HG02938 (cell line): ENCODE measurements at regions not wholly inside any gene's neighbourhood (a gene's known extent, or its start where the extent isn't known, plus 50 kb on each side); places are given as distances from the start of the nearest gene placed in this dataset.

Source experiments
- ATAC-seq: cut with Tn5 transposase; IDR thresholded peaks from one replicate; pipeline ENCODE4 v1.9.1; 2021; ENCODE audit warnings: mild to moderate bottlenecking, moderate library complexity; ENCODE audit not compliant: unreplicated experiment

DNA sequence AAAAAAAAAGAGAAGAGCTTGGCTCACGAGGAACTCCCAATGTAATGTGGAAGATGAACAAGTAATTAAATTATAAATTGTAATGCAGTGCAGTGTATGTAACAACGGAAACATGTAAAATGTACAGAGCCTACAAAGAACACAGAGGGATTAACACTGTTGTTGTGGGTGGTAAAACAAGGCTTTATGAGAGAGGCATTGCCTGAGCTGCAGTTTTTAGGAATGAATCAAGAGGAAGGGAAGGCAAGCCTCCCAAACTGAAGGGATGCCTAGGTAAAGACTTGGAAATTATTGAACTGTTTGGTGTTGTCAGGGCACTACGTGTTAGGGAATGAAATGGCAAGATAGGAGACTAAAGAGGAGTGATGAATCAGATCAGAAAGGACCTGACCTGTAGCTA is 213.7 kb downstream of the HTR7 start:
- ATAC-seq = no peak

DNA sequence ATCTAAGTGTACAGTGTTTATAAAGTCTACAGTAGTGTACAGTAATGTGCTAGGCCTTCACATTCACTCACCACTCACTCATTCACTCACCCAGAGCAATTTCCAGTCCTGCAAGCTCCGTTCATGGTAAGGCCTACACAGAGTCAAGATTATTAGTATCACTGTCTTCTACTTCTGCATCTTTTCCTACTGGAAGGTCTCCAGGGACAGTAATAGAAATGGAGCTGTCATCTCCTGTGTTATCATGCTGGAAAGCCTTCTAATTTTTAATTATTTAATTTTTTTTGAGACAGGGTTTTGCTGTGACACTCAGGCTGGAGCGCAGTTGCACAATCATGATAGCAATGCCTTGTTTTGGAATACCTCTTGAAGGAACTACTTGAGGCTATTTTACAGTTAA is 207.0 kb downstream of the HTR7 start:
- ATAC-seq = no peak

DNA sequence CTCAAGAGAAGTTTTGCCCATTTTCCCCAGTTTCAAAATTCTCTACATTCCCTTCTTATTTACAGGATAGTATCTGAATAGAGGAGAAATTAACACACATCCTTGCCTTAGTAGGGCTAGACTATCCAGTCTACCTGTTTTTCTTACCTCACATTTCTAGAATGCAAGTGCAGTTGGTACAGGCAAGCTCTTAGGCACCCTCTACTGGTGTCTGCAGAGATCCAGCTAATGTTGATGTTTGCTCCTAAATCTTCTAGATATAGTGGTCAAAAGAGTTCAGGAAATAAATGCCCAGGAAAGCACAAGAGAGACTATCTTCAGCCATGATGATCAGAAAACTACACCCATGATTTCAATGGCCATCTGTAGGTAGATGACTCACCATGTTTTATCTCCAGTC is 205.3 kb downstream of the HTR7 start:
- ATAC-seq = no peak

DNA sequence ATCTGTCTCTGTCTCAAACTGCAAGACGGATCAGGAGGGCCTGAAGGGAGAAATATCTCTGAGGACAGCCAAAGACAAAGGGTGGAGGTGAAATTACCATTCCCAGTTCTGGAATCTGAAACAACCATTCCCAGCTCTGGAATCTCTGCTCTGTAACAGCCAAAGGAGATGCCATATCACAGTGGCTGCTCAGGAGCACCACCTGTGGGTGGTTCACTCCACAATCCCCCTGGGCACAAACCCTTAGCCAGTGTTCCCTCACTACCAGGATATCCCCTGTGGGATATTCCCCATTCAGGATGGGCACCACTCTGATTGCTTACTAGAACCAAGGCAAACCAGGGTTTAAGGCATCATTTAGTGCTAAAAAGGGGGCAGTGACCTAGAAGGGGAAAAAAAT is 199.0 kb downstream of the HTR7 start:
- no peak for ATAC-seq

DNA sequence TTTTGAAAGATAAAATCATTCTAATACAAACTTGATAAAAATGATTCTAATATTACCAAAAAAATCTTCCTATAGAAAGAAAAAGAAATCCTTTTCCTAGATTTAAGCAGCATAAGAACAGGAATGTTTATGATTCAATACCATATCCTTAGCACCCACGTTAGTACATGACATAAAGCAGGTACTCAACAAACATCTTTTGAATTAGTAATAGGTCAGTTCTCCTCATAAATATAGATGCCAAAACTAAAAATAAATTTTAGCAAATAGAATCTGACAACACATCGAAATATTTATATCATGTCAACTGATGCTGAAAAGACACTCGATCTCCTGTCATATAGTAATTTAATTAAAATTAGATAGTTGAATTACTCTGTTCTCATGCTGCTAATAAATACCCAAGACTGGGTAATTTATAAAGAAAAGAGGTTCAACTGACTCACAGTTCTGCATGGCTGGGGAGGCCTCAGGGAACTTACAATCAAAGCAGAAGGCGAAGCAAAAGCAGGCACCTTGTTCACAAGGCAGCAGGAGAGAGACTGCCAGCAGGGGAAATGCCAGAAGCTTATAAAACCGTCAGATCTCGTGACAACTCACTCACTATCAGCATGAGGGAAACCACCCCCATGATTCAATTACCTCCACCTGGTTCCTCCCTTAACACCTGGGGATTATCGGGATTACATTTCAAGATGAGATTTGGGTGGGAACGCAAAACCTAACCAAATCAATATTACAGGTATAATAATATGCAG is 191.8 kb downstream of the HTR7 start:
- ATAC-seq = no peak

DNA sequence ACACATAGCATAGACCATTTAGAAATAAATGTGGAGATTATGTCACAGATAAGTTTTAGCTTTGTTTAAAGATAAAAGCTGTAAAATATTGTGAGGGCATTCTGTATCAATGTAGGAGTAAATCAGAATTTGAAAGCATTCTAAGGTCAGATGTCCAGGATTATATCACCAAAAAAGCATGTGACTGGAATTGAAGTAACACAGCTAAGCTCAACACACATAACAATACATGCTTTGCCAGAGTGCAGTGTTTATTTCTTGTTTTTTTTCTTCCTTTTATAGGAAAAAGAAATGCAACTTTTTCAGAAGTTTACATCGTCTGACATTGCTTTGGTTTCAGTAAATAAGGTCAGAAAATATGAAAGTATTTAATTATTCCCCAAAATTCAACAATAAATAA is 183.4 kb downstream of the HTR7 start:
- no peak for ATAC-seq

DNA sequence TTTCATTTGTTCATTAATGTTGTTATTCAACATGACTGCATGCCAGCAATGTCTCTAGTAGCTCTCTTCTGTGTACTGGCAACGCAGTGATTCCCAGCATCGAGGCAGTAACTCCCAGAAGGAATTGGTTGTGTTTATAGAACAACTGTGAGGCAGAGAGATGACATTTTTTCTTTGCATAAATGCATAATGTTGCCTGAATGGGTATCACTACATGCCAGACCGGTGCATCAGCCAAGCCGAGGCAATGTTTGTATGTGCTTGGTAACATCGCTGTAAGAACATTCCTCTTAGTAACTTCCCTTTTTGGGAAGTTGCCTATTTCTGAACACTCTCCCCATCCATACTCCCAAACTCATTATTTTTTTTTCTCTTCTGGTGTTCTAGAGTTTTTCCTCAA is 182.9 kb downstream of the HTR7 start:
- no peak for ATAC-seq

DNA sequence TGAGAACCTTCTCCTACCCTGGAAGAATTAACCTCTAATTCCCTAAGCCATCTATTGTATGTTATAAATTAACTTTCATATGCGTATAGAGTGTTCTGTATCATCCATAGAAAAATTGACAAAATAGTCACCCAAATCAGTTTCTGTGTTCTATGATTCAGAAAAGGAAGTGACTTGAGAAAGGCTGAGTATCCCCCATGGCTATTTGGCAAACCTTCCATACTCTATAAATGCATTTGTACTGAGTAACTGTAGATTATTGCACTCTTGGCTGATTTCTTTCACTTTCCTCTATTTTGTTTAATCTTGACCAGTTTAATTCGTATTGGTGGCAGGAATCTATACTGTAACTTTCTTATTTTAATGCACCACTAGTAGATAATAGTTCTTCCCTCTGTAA is 182.2 kb downstream of the HTR7 start:
- no peak for ATAC-seq
